DND-41 (cell line): ENCODE measurements at regions not wholly inside any gene's neighbourhood (a gene's known extent, or its start where the extent isn't known, plus 50 kb on each side); places are given as distances from the start of the nearest gene placed in this dataset.

Experiments used
- CTCF ChIP-seq: IDR thresholded peaks from 2 replicates; pipeline ENCODE4 v1.5.1; 2012; ENCODE audit warnings: borderline replicate concordance, low read length, moderate library complexity, mild to moderate bottlenecking; ENCODE audit not compliant: poor library complexity, severe bottlenecking; ENCODE audit errors: extremely low read depth
- EZH2 ChIP-seq: IDR thresholded peaks from 3 replicates; pipeline ENCODE4 v1.6.1; 2012; ENCODE audit warnings: borderline replicate concordance, low read depth, mild to moderate bottlenecking, moderate library complexity, low read length, inconsistent platforms; ENCODE audit not compliant: severe bottlenecking

- TF ChIP-seq CTCF (no peak), EZH2 (no peak)
These were observed 130.5 kb downstream of the NPIPB5 start for GRCh38 chr16:22641131-22641628.
